ENCODE measurements at regions not wholly inside any gene's neighbourhood (a gene's known extent, or its start where the extent isn't known, plus 50 kb on each side); places are given as distances from the start of the nearest gene placed in this dataset.

GRCh38 chr4:124203613-124204238 lies 508.8 kb downstream of the ANKRD50 start:
- no peaks in the 10 kb centered on the region for H3K4me1 Mint-ChIP-seq
- H3K27ac Mint-ChIP-seq = no peak overlapping the region
- peaks cover 0 to 6% of the 10 kb centered on the region in 2 donors for H3K9me3 Mint-ChIP-seq
- no peaks in the 10 kb centered on the region for H3K27me3 Mint-ChIP-seq
- ATAC-seq (no peak), DNase-seq (no peak)
- H3K4me3 Mint-ChIP-seq = no peak overlapping the region

- Mint-ChIP-seq H3K4me1 (no peaks in the 10 kb centered on the region), H3K27ac (no peak overlapping the region), H3K4me3 (no peak overlapping the region), H3K27me3 (no peaks in the 10 kb centered on the region), H3K9me3 (peaks cover 0 to 6% of the 10 kb centered on the region in 2 donors)
- ATAC-seq (no peak), DNase-seq (no peak)
Measured at GRCh38 chr4:124206779-124207605, 505.5 kb downstream of the ANKRD50 start.

GRCh38 chr4:124209211-124209610 lies 503.3 kb downstream of the ANKRD50 start:
- ATAC-seq (no peak), DNase-seq (no peak)
- no peak overlapping the region for H3K4me3 Mint-ChIP-seq
- H3K4me1 Mint-ChIP-seq = no peaks in the 10 kb centered on the region
- no peak overlapping the region for H3K27ac Mint-ChIP-seq
- H3K27me3 Mint-ChIP-seq = no peaks in the 10 kb centered on the region
- H3K9me3 Mint-ChIP-seq = peaks cover 0 to 6% of the 10 kb centered on the region in 2 donors

DNA sequence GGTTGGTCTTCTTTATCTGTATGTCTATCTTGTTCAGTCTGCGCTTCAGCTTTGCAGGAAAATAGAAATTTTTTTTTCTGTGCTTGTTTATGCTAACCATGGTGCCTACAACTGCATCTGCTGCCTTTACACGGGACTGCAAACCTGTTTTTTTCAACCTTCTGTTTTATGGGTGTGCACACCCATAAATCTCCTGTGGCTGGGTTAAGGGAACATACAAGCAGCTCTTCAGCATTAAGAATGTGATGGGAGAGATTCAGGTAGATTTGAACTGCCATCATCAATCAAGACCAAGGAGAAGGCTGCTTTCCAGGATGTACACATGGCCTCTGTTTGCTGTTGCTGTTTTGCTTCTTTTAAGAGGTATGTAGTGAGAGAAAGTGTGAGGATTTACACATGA lies 502.9 kb downstream of the ANKRD50 start:
- no peaks in the 10 kb centered on the region for H3K4me1 Mint-ChIP-seq
- H3K4me3 Mint-ChIP-seq = no peak overlapping the region
- no peak for ATAC-seq
- no peaks in the 10 kb centered on the region for H3K27me3 Mint-ChIP-seq
- H3K9me3 Mint-ChIP-seq = peaks cover 0 to 6% of the 10 kb centered on the region in 2 donors
- DNase-seq = no peak
- H3K27ac Mint-ChIP-seq = no peak overlapping the region

- DNase-seq (no peak), ATAC-seq (no peak)
- Mint-ChIP-seq H3K4me1 (no peaks in the 10 kb centered on the region), H3K27ac (no peak overlapping the region), H3K27me3 (peaks cover 8% of the 10 kb centered on the region), H3K4me3 (no peak overlapping the region), H3K9me3 (peaks cover 5 to 6% of the 10 kb centered on the region in 2 donors)
Measured at GRCh38 chr4:124210746-124211145, 501.8 kb downstream of the ANKRD50 start.

- no peaks in the 10 kb centered on the region for H3K4me1 Mint-ChIP-seq
- DNase-seq (no peak), ATAC-seq (no peak)
- no peak overlapping the region for H3K4me3 Mint-ChIP-seq
- H3K27ac Mint-ChIP-seq = peak overlapping the region in 1 of 2 donors; percentile 35
- H3K9me3 Mint-ChIP-seq = peaks cover 0 to 5% of the 10 kb centered on the region in 2 donors
- peaks cover 8% of the 10 kb centered on the region for H3K27me3 Mint-ChIP-seq
Measured at GRCh38 chr4:124212815-124213630, 499.5 kb downstream of the ANKRD50 start.

- DNase-seq (no peak), ATAC-seq (no peak)
- peaks cover 4 to 5% of the 10 kb centered on the region in 2 donors for H3K9me3 Mint-ChIP-seq
- H3K4me3 Mint-ChIP-seq = no peak overlapping the region
- H3K27me3 Mint-ChIP-seq = peaks cover 8% of the 10 kb centered on the region
- H3K27ac Mint-ChIP-seq = no peak overlapping the region
- no peaks in the 10 kb centered on the region for H3K4me1 Mint-ChIP-seq
Measured at GRCh38 chr4:124219389-124219788, 493.1 kb downstream of the ANKRD50 start.

- Mint-ChIP-seq H3K9me3 (peaks cover 0 to 4% of the 10 kb centered on the region in 2 donors), H3K27me3 (no peaks in the 10 kb centered on the region), H3K4me3 (no peak overlapping the region), H3K27ac (no peak overlapping the region), H3K4me1 (no peaks in the 10 kb centered on the region)
- ATAC-seq = no peak
- DNase-seq = no peak
Measured at GRCh38 chr4:124224256-124224655, 488.3 kb downstream of the ANKRD50 start.

DNA sequence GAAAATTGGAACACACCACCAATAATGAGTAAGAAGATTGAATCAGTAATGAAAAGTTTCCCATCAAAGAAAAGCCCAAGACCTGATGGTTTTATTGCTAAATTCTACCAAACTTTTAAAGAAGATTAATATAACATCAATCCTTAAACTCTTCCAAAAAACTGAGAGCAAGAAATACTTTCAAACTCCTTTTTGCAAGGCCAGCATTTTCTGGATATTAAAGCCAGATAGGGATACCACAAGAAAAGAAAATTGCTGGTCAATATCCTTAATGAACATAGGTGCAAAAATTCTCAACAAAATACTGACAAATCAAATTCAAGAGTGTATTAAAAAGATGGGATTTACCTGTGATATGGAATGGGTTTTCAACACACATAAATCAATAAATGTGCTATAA lies 484.6 kb downstream of the ANKRD50 start:
- no peaks in the 10 kb centered on the region for H3K9me3 Mint-ChIP-seq
- H3K27ac Mint-ChIP-seq = no peak overlapping the region
- H3K4me1 Mint-ChIP-seq = no peaks in the 10 kb centered on the region
- H3K4me3 Mint-ChIP-seq = no peak overlapping the region
- DNase-seq (no peak), ATAC-seq (no peak)
- no peaks in the 10 kb centered on the region for H3K27me3 Mint-ChIP-seq

DNA sequence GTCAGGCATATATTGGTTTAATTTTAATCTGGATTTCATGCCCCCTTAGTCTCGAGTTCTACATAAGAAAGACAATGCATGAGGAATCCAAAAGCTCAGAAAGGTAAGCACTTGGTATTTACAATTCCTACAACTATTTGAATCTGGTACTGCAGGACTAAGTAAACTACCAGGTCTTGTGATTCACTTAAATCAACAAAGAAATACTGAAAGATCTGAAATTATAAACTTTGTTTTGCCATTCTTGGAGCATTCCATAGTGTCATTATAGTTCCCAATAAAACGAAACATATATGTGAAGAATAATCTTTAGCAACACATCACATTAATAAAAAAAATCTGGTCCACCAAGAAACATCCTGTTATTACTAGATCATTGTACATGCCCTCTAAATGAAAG lies 482.3 kb downstream of the ANKRD50 start:
- Mint-ChIP-seq H3K27ac (no peak overlapping the region), H3K4me3 (no peak overlapping the region), H3K4me1 (no peaks in the 10 kb centered on the region), H3K27me3 (no peaks in the 10 kb centered on the region), H3K9me3 (no peaks in the 10 kb centered on the region)
- ATAC-seq = no peak
- DNase-seq = no peak

DNA sequence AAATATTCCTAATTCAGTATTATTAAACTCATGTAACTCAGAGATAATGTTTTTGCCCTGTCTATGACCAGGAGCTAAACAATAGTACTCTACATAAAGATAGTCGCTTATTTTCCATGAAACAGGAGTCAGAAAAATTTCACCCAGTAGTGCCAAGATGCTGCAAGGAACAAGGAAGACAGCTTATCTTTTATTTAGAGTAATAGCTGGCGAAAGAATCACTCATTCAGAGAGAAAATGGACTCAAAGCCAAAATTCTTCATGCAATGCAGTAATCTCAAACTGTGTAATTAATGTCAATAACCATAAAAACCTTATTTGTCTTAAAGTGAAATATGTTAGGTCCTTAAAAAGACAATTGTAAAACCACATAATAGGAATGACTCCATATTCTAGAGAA lies 477.8 kb downstream of the ANKRD50 start:
- no peak overlapping the region for H3K4me3 Mint-ChIP-seq
- H3K9me3 Mint-ChIP-seq = no peaks in the 10 kb centered on the region
- DNase-seq (no peak), ATAC-seq (no peak)
- H3K4me1 Mint-ChIP-seq = no peaks in the 10 kb centered on the region
- no peaks in the 10 kb centered on the region for H3K27me3 Mint-ChIP-seq
- no peak overlapping the region for H3K27ac Mint-ChIP-seq

- Mint-ChIP-seq H3K27ac (no peak overlapping the region), H3K27me3 (no peaks in the 10 kb centered on the region), H3K4me1 (no peaks in the 10 kb centered on the region), H3K9me3 (no peaks in the 10 kb centered on the region), H3K4me3 (no peak overlapping the region)
- ATAC-seq (peak; percentile 28), DNase-seq (no peak)
Measured at GRCh38 chr4:124243671-124244366, 468.7 kb downstream of the ANKRD50 start.

GRCh38 chr4:124253080-124253479 lies 459.5 kb downstream of the ANKRD50 start:
- Mint-ChIP-seq H3K9me3 (no peaks in the 10 kb centered on the region), H3K27ac (no peak overlapping the region), H3K4me1 (no peaks in the 10 kb centered on the region), H3K27me3 (peaks cover under 1% of the 10 kb centered on the region), H3K4me3 (no peak overlapping the region)
- ATAC-seq = no peak
- no peak for DNase-seq

DNA sequence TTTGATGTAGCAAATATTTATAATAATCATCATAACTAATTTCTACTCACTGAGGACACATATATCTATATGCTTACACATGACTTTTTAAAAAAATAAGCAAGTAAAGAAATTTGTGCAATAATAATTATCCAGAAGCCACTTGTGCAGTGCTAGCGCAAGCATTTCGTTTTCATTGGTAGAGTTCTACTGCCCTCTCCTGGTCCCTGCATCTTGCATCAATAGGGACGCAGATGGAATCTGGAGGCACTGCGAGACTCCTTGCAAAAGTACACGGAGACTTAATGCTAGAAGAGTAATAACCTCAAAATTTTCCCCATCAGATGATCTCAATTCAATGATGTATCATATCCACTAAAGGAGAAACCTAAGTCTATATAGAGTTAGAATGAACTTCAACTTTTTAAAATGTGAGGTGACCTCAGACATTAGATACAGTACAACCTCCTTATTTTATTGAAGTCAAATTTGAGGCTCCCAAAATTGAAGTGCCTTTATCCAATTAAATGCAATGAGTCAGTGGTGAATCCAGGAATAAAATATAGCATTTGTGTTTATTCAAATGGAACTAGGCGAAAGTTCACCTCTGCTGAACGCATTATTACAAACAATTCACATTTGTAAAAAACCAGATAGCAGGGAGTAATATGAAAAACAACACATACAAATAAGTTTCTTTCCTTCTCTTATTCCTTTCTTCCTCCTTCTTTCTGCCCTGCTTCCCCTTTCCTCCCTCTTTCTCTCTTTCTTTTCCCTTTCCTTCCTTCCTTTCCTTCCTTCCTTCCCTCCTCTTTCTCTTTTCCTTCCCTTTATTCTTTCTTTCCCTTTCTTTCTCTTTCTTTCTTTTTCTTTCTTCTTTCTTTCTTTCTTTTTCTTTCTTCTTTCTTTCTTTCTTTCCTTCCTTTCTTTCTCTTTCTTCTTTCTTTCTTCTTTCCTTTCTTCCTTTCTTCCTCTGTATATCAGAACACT lies 450.0 kb downstream of the ANKRD50 start:
- peak; percentile 89 for ATAC-seq
- Mint-ChIP-seq H3K9me3 (no peaks in the 10 kb centered on the region), H3K27ac (no peak overlapping the region), H3K4me3 (no peak overlapping the region), H3K27me3 (peaks cover 16% of the 10 kb centered on the region), H3K4me1 (no peaks in the 10 kb centered on the region)
- peak; percentile 33 to 45 for DNase-seq

Data from stimulated activated naive CD8-positive, alpha-beta T cell treated with anti-CD3 and anti-CD28 coated beads, Interleukin-15, amount 100 ng/mL, for 72 hours (primary cell).